Right cardiac atrium (tissue), 5 donors: ENCODE measurements at regions not wholly inside any gene's neighbourhood (a gene's known extent, or its start where the extent isn't known, plus 50 kb on each side); places are given as distances from the start of the nearest gene placed in this dataset.

Source experiments
- ATAC-seq, 2 donors: fragments of 200-7000 bp; cut with Tn5 transposase; one replicate each; pipeline versions ENCODE4 v1.8.0 to v1.9.1; 2020; ENCODE audit warnings: moderate library complexity in 2 of 2, mild to moderate bottlenecking in 1 of 2
- DNase-seq, 3 donors: peaks; one replicate each; pipeline ENCODE4 v3.0.0-alpha.2; 2020
- H3K27ac ChIP-seq: one replicate; pipeline ENCODE4 v1.5.1; 2013; ENCODE audit warnings: mild to moderate bottlenecking, low read length, control low read depth, moderate library complexity
- H3K27me3 ChIP-seq: one replicate; pipeline ENCODE4 v1.6.1; 2013; ENCODE audit not compliant: control insufficient read depth, insufficient read depth
- H3K4me1 ChIP-seq: one replicate; pipeline ENCODE4 v1.6.1; 2013; ENCODE audit warnings: low read length; ENCODE audit not compliant: control insufficient read depth, insufficient read depth
- H3K4me3 ChIP-seq: one replicate; pipeline ENCODE4 v1.5.1; 2013; ENCODE audit warnings: low read length, control low read depth
- H3K9me3 ChIP-seq: one replicate; pipeline ENCODE4 v1.6.1; 2013; ENCODE audit warnings: low read length; ENCODE audit not compliant: control insufficient read depth
- WGBS: extraction: QIAGEN DNeasy Blood & Tissue Kit; methylation state at CpG from one replicate; pipeline ENCODE4 v1.1.7; 2013; 5-methylcytosine and 5-hydroxymethylcytosine counted together
- intact Hi-C, 4 donors: fragments of 100-400 bp; cut with DNase I; formaldehyde crosslinking; loops; one replicate each; pipeline versions ENCODE4 v1.11.0 to v1.14.0; 2022 to 2023
- donor health status: healthy with polysubstance abuse.
- donor health status: DM: no; HTN: yes; CAD: no.
- donor health status: DM: no; HTN: no; CAD: no.
- donor health status: DM: no; HTN: yes; CAD: no; lungs with severe emphysema.
- donor health status: DM: yes; HTN: yes; CAD: no.

- no peak overlapping the region for H3K4me3 ChIP-seq
- no peak overlapping the region for H3K27ac ChIP-seq
- ATAC-seq (no peak), DNase-seq (no peak)
- WGBS: 40% methylated on average over 4 of the region's 4 CpGs
- H3K9me3 ChIP-seq: no peaks in the 10 kb centered on the region
- no peaks in the 10 kb centered on the region for H3K27me3 ChIP-seq
- H3K4me1 ChIP-seq: no peaks in the 10 kb centered on the region
- intact Hi-C loops: no loop called here
Measured at GRCh38 chr11:43245466-43245865, 66.3 kb upstream of the API5 start.

DNA sequence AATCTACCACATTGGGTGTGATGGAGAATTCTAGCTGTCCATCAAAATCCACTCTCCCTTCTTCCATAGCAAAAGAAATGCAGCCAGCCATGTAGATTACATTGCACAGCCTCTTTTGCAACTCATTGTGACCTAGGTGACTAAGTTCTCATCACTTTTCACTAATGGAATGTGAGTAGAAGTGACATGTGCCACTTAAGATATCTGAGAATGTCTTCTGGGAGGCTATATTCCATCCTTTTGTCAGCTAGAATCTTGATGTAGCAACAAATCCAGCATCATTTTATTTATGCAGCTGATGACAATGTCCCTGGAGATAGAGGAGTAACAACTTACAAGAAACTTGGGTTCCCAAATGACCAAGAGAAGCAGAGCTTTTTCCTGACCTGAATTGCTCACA, 61.5 kb upstream of the API5 start:
- intact Hi-C loops: no loop called here
- no peaks in the 10 kb centered on the region for H3K9me3 ChIP-seq
- no peaks in the 10 kb centered on the region for H3K27me3 ChIP-seq
- H3K4me3 ChIP-seq: no peak overlapping the region
- ATAC-seq: no peak
- no peak overlapping the region for H3K27ac ChIP-seq
- DNase-seq: no peak
- no peaks in the 10 kb centered on the region for H3K4me1 ChIP-seq

- no peak overlapping the region for H3K4me3 ChIP-seq
- no peaks in the 10 kb centered on the region for H3K9me3 ChIP-seq
- 93% methylated on average over 2 of the region's 2 CpGs for WGBS
- H3K27ac ChIP-seq: no peak overlapping the region
- intact Hi-C loops: no loop called here
- ATAC-seq: no peak
- no peaks in the 10 kb centered on the region for H3K4me1 ChIP-seq
- DNase-seq: no peak
- H3K27me3 ChIP-seq: no peaks in the 10 kb centered on the region
Measured at GRCh38 chr11:43261775-43262174, 50.0 kb upstream of the API5 start.
